ENCODE measurements at regions not wholly inside any gene's neighbourhood (a gene's known extent, or its start where the extent isn't known, plus 50 kb on each side); places are given as distances from the start of the nearest gene placed in this dataset.

GRCh38 chr2:57621122-57621663, 425.4 kb upstream of the VRK2 start:
- H3K36me3 ChIP-seq (ENCODE audit: control insufficient read depth, insufficient read depth, low read length), result no peaks in the 10 kb centered on the region
- no peaks in the 10 kb centered on the region for H3K9me3 ChIP-seq (ENCODE audit: control insufficient read depth, insufficient read depth, low read length)
- no peaks in the 10 kb centered on the region for H3K27me3 ChIP-seq (ENCODE audit: control insufficient read depth, insufficient read depth, low read length)
- no peaks in the 10 kb centered on the region for H3K4me1 ChIP-seq (ENCODE audit: control insufficient read depth, insufficient read depth, low read length)
- peak in 1 of 6 donors; percentile 8 for DNase-seq (ENCODE audit: low read depth in 4 of 6, low spot score in 6 of 6)
- H3K27ac ChIP-seq (ENCODE audit: low read depth, low read length), result no peak overlapping the region
- 50% methylated on average over 1 of the region's 2 CpGs for WGBS (ENCODE audit: insufficient coverage)
- H3K4me3 ChIP-seq (ENCODE audit: low read depth, low read length), result no peak overlapping the region

GRCh38 chr2:57622009-57622408, 424.6 kb upstream of the VRK2 start:
- H3K27ac ChIP-seq (ENCODE audit: low read depth, low read length), result no peak overlapping the region
- H3K27me3 ChIP-seq (ENCODE audit: control insufficient read depth, insufficient read depth, low read length), result no peaks in the 10 kb centered on the region
- no peaks in the 10 kb centered on the region for H3K36me3 ChIP-seq (ENCODE audit: control insufficient read depth, insufficient read depth, low read length)
- no peak overlapping the region for H3K4me3 ChIP-seq (ENCODE audit: low read depth, low read length)
- no peaks in the 10 kb centered on the region for H3K9me3 ChIP-seq (ENCODE audit: control insufficient read depth, insufficient read depth, low read length)
- no CpG with 5 or more reads among the region's 1 CpG for WGBS (ENCODE audit: insufficient coverage)
- peak in 1 of 6 donors; percentile 5 for DNase-seq (ENCODE audit: low read depth in 4 of 6, low spot score in 6 of 6)
- no peaks in the 10 kb centered on the region for H3K4me1 ChIP-seq (ENCODE audit: control insufficient read depth, insufficient read depth, low read length)

- Histone ChIP-seq H3K9me3 (ENCODE audit: control insufficient read depth, insufficient read depth, low read length) (peaks cover 6% of the 10 kb centered on the region), H3K4me1 (ENCODE audit: control insufficient read depth, insufficient read depth, low read length) (no peaks in the 10 kb centered on the region), H3K27me3 (ENCODE audit: control insufficient read depth, insufficient read depth, low read length) (no peaks in the 10 kb centered on the region), H3K4me3 (ENCODE audit: low read depth, low read length) (no peak overlapping the region), H3K36me3 (ENCODE audit: control insufficient read depth, insufficient read depth, low read length) (no peaks in the 10 kb centered on the region), H3K27ac (ENCODE audit: low read depth, low read length) (no peak overlapping the region)
- no peak for DNase-seq (ENCODE audit: low read depth in 4 of 6, low spot score in 6 of 6)
- WGBS (ENCODE audit: insufficient coverage), result 100% methylated on average over 1 of the region's 3 CpGs
Measured at GRCh38 chr2:57656198-57656597, 390.4 kb upstream of the VRK2 start.

- Histone ChIP-seq H3K27ac (ENCODE audit: low read depth, low read length) (no peak overlapping the region), H3K4me1 (ENCODE audit: control insufficient read depth, insufficient read depth, low read length) (no peaks in the 10 kb centered on the region), H3K9me3 (ENCODE audit: control insufficient read depth, insufficient read depth, low read length) (no peaks in the 10 kb centered on the region), H3K4me3 (ENCODE audit: low read depth, low read length) (no peak overlapping the region), H3K36me3 (ENCODE audit: control insufficient read depth, insufficient read depth, low read length) (no peaks in the 10 kb centered on the region), H3K27me3 (ENCODE audit: control insufficient read depth, insufficient read depth, low read length) (no peaks in the 10 kb centered on the region)
- DNase-seq (ENCODE audit: low read depth in 4 of 6, low spot score in 6 of 6), result no peak
- WGBS (ENCODE audit: insufficient coverage), result no CpG with 5 or more reads among the region's 1 CpG
Measured at GRCh38 chr2:57669570-57669969, 377.0 kb upstream of the VRK2 start.

GRCh38 chr2:57674025-57674424, 372.6 kb upstream of the VRK2 start:
- 50% methylated on average over 1 of the region's 2 CpGs for WGBS (ENCODE audit: insufficient coverage)
- Histone ChIP-seq H3K27me3 (ENCODE audit: control insufficient read depth, insufficient read depth, low read length) (no peaks in the 10 kb centered on the region), H3K36me3 (ENCODE audit: control insufficient read depth, insufficient read depth, low read length) (no peaks in the 10 kb centered on the region), H3K9me3 (ENCODE audit: control insufficient read depth, insufficient read depth, low read length) (no peaks in the 10 kb centered on the region), H3K4me1 (ENCODE audit: control insufficient read depth, insufficient read depth, low read length) (no peaks in the 10 kb centered on the region), H3K27ac (ENCODE audit: low read depth, low read length) (no peak overlapping the region), H3K4me3 (ENCODE audit: low read depth, low read length) (no peak overlapping the region)
- DNase-seq (ENCODE audit: low read depth in 4 of 6, low spot score in 6 of 6), result no peak

- no peaks in the 10 kb centered on the region for H3K27me3 ChIP-seq (ENCODE audit: control insufficient read depth, insufficient read depth, low read length)
- DNase-seq (ENCODE audit: low read depth in 4 of 6, low spot score in 6 of 6), result no peak
- no peaks in the 10 kb centered on the region for H3K4me1 ChIP-seq (ENCODE audit: control insufficient read depth, insufficient read depth, low read length)
- H3K27ac ChIP-seq (ENCODE audit: low read depth, low read length), result no peak overlapping the region
- no peak overlapping the region for H3K4me3 ChIP-seq (ENCODE audit: low read depth, low read length)
- H3K36me3 ChIP-seq (ENCODE audit: control insufficient read depth, insufficient read depth, low read length), result no peaks in the 10 kb centered on the region
- H3K9me3 ChIP-seq (ENCODE audit: control insufficient read depth, insufficient read depth, low read length), result no peaks in the 10 kb centered on the region
- WGBS (ENCODE audit: insufficient coverage), result 100% methylated on average over 1 of the region's 2 CpGs
Measured at GRCh38 chr2:57674743-57675142, 371.9 kb upstream of the VRK2 start.

GRCh38 chr2:57677296-57677695, 369.3 kb upstream of the VRK2 start:
- no peak for DNase-seq (ENCODE audit: low read depth in 4 of 6, low spot score in 6 of 6)
- H3K27ac ChIP-seq (ENCODE audit: low read depth, low read length), result no peak overlapping the region
- H3K27me3 ChIP-seq (ENCODE audit: control insufficient read depth, insufficient read depth, low read length), result no peaks in the 10 kb centered on the region
- no peak overlapping the region for H3K4me3 ChIP-seq (ENCODE audit: low read depth, low read length)
- no peaks in the 10 kb centered on the region for H3K4me1 ChIP-seq (ENCODE audit: control insufficient read depth, insufficient read depth, low read length)
- H3K36me3 ChIP-seq (ENCODE audit: control insufficient read depth, insufficient read depth, low read length), result no peaks in the 10 kb centered on the region
- no peaks in the 10 kb centered on the region for H3K9me3 ChIP-seq (ENCODE audit: control insufficient read depth, insufficient read depth, low read length)

- Histone ChIP-seq H3K27me3 (ENCODE audit: control insufficient read depth, insufficient read depth, low read length) (no peaks in the 10 kb centered on the region), H3K4me3 (ENCODE audit: low read depth, low read length) (no peak overlapping the region), H3K27ac (ENCODE audit: low read depth, low read length) (no peak overlapping the region), H3K36me3 (ENCODE audit: control insufficient read depth, insufficient read depth, low read length) (no peaks in the 10 kb centered on the region), H3K9me3 (ENCODE audit: control insufficient read depth, insufficient read depth, low read length) (no peaks in the 10 kb centered on the region), H3K4me1 (ENCODE audit: control insufficient read depth, insufficient read depth, low read length) (no peaks in the 10 kb centered on the region)
- peak in 1 of 6 donors; percentile 18 for DNase-seq (ENCODE audit: low read depth in 4 of 6, low spot score in 6 of 6)
- no CpG with 5 or more reads among the region's 1 CpG for WGBS (ENCODE audit: insufficient coverage)
Measured at GRCh38 chr2:57681650-57682049, 365.0 kb upstream of the VRK2 start.

- 98% methylated on average over 2 of the region's 2 CpGs for WGBS (ENCODE audit: insufficient coverage)
- Histone ChIP-seq H3K9me3 (ENCODE audit: control insufficient read depth, insufficient read depth, low read length) (no peaks in the 10 kb centered on the region), H3K27ac (ENCODE audit: low read depth, low read length) (no peak overlapping the region), H3K4me3 (ENCODE audit: low read depth, low read length) (no peak overlapping the region), H3K36me3 (ENCODE audit: control insufficient read depth, insufficient read depth, low read length) (no peaks in the 10 kb centered on the region), H3K27me3 (ENCODE audit: control insufficient read depth, insufficient read depth, low read length) (no peaks in the 10 kb centered on the region), H3K4me1 (ENCODE audit: control insufficient read depth, insufficient read depth, low read length) (no peaks in the 10 kb centered on the region)
- DNase-seq (ENCODE audit: low read depth in 4 of 6, low spot score in 6 of 6), result no peak
Measured at GRCh38 chr2:57685032-57685431, 361.6 kb upstream of the VRK2 start.

GRCh38 chr2:57692395-57692794, 354.2 kb upstream of the VRK2 start:
- no peaks in the 10 kb centered on the region for H3K27me3 ChIP-seq (ENCODE audit: control insufficient read depth, insufficient read depth, low read length)
- no peaks in the 10 kb centered on the region for H3K36me3 ChIP-seq (ENCODE audit: control insufficient read depth, insufficient read depth, low read length)
- no peak overlapping the region for H3K4me3 ChIP-seq (ENCODE audit: low read depth, low read length)
- no peak for DNase-seq (ENCODE audit: low read depth in 4 of 6, low spot score in 6 of 6)
- H3K9me3 ChIP-seq (ENCODE audit: control insufficient read depth, insufficient read depth, low read length), result no peaks in the 10 kb centered on the region
- H3K27ac ChIP-seq (ENCODE audit: low read depth, low read length), result no peak overlapping the region
- H3K4me1 ChIP-seq (ENCODE audit: control insufficient read depth, insufficient read depth, low read length), result no peaks in the 10 kb centered on the region

Measured in spinal cord (tissue), 9 donors.